ENCODE measurements at regions not wholly inside any gene's neighbourhood (a gene's known extent, or its start where the extent isn't known, plus 50 kb on each side); places are given as distances from the start of the nearest gene placed in this dataset.

DNA sequence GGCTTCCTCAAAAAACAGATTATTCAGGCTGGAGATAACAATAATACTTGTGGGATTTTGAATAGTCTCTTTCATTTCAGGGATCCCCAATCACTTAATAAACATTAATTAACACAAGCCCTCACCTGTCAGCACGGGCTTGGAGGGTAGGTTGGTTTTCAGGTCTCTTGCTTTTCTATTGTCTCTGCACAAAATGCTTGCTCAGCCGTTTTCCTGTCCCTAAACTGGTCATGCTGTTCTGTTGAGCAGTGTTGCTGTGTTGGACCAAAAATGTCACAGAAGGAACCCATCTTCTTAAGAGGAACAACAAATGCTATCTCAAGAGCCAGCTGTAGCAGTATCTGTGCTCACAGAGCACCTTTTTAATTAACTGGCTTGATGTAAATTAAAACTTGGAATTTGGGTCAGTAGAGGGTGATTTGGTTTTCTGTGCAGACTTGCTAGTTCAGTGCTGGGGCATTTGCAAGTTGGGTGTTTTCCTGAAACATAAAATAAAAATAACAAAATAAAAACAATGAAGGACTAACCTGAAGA is 231.8 kb upstream of the CRY1 start:
- DNase-seq: no peak

DNA sequence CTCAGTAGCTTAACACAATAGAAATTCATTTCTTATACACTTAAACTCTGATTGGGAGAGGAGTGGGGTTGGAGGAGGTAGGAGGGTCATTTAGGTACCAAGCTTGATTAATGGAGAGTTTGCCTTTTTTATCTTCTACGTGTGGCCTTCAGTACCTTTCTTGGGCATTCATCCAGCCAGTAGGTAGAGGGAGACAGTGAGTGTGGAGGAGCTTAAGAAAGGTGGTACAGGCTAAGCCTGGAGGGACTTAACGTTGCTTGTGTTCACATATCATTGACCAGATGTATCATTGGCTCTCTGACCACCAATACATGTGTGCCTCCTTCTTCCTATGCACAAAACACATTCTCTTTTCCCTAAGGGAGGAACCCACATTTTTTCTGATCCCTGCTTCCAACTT is 232.9 kb upstream of the CRY1 start:
- no peak for DNase-seq

GRCh38 chr12:107327651-107328182 is 234.4 kb upstream of the CRY1 start:
- DNase-seq: no peak

GRCh38 chr12:107328442-107329133 is 235.2 kb upstream of the CRY1 start:
- no peak for DNase-seq

DNA sequence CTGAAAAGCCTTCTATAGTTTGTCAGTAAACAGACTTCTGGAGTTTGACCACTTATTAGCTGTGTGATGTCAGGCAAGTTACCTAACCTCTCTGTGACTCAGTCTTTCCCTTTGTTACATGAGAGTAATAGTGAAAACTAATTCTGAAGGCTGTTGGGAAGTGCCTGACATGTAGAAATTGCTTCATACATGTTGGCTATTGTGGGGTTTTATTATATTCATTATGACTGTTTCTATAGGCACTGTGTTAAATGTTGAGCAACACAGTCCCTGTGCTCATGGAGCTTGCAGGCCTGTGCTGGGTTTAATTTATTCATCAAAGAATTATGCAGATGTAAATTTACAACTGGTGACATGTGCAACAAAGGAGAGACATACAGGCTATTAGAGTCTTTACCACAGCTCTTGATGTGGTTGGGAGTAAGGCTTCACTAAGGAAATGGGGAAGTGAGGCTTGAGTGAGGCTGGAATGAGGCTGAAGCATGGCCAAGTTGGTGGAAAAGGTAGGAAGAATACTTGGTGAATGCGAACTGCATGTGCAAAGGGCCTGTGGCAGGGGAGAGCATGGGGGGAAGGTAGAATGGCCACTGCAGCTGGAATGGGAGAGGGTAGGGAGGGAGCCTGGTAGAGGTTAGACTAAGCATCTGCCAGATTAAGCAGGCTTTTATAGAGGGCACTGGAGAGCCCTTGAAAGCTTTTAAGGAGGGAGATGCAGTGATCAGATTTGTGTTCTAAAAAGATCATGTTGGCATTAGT is 236.4 kb upstream of the CRY1 start:
- no peak for DNase-seq

DNA sequence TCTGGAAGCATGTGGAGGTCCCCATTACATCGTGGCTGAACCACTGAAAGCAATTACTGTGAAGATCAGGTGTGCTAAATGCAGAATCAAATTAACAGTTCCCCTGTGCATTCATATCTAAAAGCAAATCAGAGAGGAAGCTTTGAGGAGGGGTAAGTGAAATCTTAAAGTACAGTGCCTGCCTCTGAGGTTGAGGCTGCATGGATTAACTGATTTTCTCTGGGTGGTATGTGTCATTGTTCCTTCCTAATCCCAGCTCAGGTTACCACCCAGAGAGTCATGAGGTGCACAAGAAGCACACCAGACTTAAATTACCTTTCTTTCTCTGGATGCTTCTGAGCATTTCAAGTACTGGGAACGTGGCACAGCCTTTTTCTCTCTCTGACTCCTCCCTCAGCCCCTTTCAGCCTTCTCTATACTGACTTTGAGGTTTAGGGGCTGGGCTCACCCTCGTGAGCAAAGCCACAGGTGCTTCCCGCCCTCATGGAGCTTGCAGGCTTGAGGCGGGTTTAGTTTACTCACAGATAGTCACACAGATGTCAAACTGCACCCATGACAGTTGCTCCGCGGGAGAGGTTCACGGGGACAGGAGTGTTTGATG is 237.6 kb upstream of the CRY1 start:
- no peak for DNase-seq

GRCh38 chr12:107331471-107331870 is 238.1 kb upstream of the CRY1 start:
- no peak for DNase-seq

- DNase-seq: no peak
These were observed 238.6 kb upstream of the CRY1 start for GRCh38 chr12:107331912-107332311.

DNA sequence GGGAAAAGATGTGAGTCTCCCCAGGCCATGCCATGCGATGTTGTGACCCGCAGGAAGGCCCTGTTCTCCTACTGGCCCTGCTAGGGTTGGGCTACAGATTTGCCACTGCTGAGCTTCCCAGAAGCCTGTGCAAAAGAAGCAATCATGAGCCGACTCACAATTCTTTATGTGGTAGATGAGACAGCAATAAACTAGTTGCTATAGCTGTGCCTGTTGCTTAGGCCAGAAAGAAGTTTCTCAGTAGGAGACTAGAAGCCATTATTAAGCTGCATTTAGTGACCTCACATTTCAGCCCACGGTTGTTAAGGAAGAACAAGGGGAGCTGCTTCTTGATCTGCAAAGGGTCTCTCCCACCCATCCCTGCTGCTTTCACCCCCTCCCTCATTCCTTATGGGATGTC is 239.4 kb upstream of the CRY1 start:
- DNase-seq: no peak

DNA sequence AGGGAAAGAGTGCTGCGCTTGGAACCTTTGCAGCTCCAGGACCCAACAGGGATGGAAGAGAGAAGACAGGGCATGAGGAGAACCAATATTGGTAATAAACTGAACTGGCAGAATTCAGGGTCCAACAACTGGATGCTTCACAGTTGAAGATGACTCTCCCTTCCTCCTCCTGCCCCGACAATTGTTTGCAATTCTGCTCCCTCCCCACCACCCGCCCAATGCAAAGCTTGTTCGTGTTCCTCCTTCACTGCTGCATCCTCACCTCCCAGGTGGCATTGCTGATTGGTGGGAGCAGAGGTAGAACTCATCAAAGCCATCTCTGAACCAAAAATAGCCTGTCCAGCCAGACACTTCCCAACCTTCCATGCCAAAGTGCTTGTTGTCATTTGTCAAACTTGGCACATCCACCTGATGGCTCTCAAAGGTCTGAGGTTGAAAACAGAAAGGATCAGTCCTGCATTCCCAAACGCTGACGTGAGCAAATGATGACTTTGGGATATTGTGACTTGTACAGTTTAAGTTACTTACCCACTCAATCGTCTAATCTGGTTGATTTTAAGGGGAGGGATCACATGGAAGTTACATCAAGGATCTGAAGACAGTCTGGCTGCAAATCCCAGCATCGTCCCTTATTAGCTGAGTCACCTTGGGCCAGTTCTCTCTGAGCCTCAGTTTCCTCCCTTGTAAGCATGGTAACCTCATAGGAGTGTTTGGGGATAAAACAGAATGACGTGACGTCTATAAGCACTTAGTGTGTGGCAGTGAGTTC is 242.6 kb upstream of the CRY1 start:
- DNase-seq: no peak

- DNase-seq: no peak
These were observed 243.3 kb upstream of the CRY1 start for GRCh38 chr12:107336695-107337094.

DNA sequence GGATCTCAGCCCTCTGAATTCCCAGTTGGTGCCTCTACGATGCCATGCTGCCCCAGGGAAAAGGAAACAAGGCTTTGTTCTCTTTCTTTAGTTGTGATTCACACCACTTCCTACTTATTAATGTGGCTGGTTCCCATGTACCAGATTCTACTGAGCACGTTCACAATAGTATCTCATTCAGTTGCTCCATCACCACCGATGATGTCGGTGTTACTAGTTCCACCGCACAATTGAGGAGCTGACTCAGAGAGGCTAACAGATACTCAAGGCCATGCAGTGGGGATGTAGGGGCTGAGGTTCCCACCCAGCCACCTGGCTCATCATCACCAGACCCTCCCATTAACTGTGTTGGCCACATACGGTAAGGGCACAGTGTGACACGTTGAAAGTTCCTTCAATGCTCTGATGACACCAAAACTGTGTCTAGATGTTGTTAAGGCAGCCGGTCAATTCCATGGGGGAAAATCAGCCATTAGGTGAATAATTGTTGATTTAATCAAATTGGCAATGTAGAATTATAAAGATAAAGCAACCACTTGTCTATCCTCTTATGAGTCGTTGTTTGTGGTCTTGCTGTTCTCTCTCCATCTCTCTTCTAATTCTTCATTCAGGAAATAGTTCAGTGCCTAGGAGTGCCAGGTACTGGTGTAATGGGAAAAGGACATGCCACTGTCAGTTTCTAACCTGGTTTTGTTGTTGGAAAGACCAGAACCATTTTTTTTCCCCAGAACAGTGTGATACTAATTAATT is 244.2 kb upstream of the CRY1 start:
- DNase-seq: no peak

DNA sequence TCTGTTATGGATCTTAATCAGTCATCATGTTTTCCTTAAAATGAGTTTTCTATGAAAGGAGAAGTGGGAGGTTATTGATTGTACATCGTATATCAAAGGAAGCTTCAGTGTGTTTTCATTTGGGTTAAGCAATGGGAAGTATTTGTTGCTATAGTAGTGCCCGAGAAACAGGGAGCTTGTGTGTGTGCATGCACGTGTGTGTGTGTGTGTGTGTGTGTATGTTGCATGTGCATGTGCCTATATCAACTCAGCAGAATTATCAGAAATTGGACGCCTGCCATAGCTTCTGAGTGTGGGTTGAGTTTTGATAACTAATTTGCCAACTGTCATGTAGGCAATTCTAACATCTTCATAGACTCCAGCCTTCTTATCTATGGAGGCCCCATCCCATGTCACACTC is 246.1 kb upstream of the CRY1 start:
- DNase-seq: no peak

GRCh38 chr12:107339932-107340331 is 246.6 kb upstream of the CRY1 start:
- no peak for DNase-seq

GRCh38 chr12:107340898-107341297 is 247.5 kb upstream of the CRY1 start:
- no peak for DNase-seq

- DNase-seq: no peak
These were observed 250.9 kb upstream of the CRY1 start for GRCh38 chr12:107344035-107344808.

- no peak for DNase-seq
These were observed 253.9 kb upstream of the CRY1 start for GRCh38 chr12:107347261-107347660.

- DNase-seq: no peak
These were observed 255.8 kb upstream of the CRY1 start for GRCh38 chr12:107349008-107349747.

- DNase-seq: no peak
These were observed 256.5 kb upstream of the CRY1 start for GRCh38 chr12:107349839-107350238.

DNA sequence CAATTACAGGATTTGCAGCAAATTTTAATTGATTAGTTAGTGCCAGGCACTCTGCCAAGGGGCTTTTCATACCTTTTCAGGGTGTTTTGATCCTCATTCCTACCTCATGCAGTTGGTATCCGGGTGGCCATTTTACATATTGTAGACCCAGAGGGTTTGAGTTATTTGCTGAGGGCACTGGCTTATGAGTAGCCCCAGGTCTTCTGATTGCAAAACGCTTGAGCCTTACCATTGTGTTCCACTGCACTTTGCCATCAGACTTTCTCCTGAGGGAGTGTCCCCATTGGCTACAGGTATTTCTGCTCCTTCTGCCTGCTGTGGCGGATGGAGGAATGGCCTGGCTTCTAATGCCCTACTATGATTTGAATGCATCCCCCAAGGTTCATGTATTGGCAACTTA is 257.8 kb upstream of the CRY1 start:
- DNase-seq: no peak

- no peak for DNase-seq
These were observed 258.4 kb upstream of the CRY1 start for GRCh38 chr12:107351713-107352112.
